Glomerular endothelial cell (primary cell): ENCODE measurements at regions not wholly inside any gene's neighbourhood (a gene's known extent, or its start where the extent isn't known, plus 50 kb on each side); places are given as distances from the start of the nearest gene placed in this dataset.

Source experiments
- DNase-seq: peaks from one replicate; pipeline ENCODE4 v3.0.0-alpha.2; 2011; ENCODE audit warnings: low read depth, low spot score; ENCODE audit errors: extremely low read depth

- DNase-seq, result no peak
These were observed 94.5 kb upstream of the PTPN1 start for GRCh38 chr20:50415516-50416268.

GRCh38 chr20:50416269-50417022 lies 93.7 kb upstream of the PTPN1 start:
- DNase-seq, result no peak

- no peak for DNase-seq
These were observed 93.2 kb upstream of the PTPN1 start for GRCh38 chr20:50417023-50417329.

- DNase-seq, result no peak
These were observed 92.5 kb upstream of the PTPN1 start for GRCh38 chr20:50417484-50418235.

GRCh38 chr20:50418890-50419642 lies 91.1 kb upstream of the PTPN1 start:
- DNase-seq, result no peak

- no peak for DNase-seq
These were observed 89.8 kb upstream of the PTPN1 start for GRCh38 chr20:50420380-50420779.

GRCh38 chr20:50421356-50422340 lies 88.5 kb upstream of the PTPN1 start:
- no peak for DNase-seq

GRCh38 chr20:50423758-50424157 lies 86.4 kb upstream of the PTPN1 start:
- no peak for DNase-seq

- DNase-seq, result no peak
These were observed 85.1 kb upstream of the PTPN1 start for GRCh38 chr20:50425076-50425475.

- DNase-seq, result no peak
These were observed 83.1 kb upstream of the PTPN1 start for GRCh38 chr20:50426866-50427718.

- DNase-seq, result no peak
These were observed 82.5 kb upstream of the PTPN1 start for GRCh38 chr20:50427719-50428083.

GRCh38 chr20:50428097-50428828 lies 81.9 kb upstream of the PTPN1 start:
- no peak for DNase-seq

GRCh38 chr20:50429412-50429811 lies 80.8 kb upstream of the PTPN1 start:
- no peak for DNase-seq

GRCh38 chr20:50431066-50431450 lies 79.1 kb upstream of the PTPN1 start:
- no peak for DNase-seq

- no peak for DNase-seq
These were observed 77.0 kb upstream of the PTPN1 start for GRCh38 chr20:50433001-50433761.

GRCh38 chr20:50434321-50434652 lies 75.9 kb upstream of the PTPN1 start:
- DNase-seq, result no peak

- DNase-seq, result no peak
These were observed 75.4 kb upstream of the PTPN1 start for GRCh38 chr20:50434653-50435396.
